ENCODE measurements at regions not wholly inside any gene's neighbourhood (a gene's known extent, or its start where the extent isn't known, plus 50 kb on each side); places are given as distances from the start of the nearest gene placed in this dataset.

DNA sequence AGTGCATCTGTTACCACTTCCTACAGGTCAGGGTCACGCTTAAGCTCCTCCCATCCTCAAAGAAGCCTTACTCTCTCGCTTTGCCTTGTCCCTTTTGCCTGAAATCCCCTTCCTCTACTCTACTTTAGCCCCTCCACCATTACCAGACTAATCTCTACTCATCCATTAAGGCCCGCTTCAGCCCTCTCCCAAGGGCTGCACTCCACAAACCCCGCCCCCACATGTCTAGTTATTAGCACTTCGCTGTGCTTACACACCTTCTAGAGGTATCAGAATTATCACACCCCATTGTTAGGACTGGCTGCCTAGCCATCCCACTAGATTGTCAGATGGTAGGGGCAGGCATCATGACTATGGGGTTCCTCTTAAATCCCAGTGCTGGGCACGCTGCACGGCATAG, 565.7 kb upstream of the WWC1 start:
- no peak for DNase-seq

- DNase-seq, result no peak
These were observed 564.8 kb upstream of the WWC1 start for GRCh38 chr5:167726642-167727041.

GRCh38 chr5:167730121-167730520, 561.3 kb upstream of the WWC1 start:
- DNase-seq, result no peak

GRCh38 chr5:167730656-167731055, 560.8 kb upstream of the WWC1 start:
- DNase-seq, result no peak

- no peak for DNase-seq
These were observed 559.5 kb upstream of the WWC1 start for GRCh38 chr5:167731951-167732350.

GRCh38 chr5:167732499-167732898, 558.9 kb upstream of the WWC1 start:
- no peak for DNase-seq

- DNase-seq, result no peak
These were observed 554.5 kb upstream of the WWC1 start for GRCh38 chr5:167736992-167737391.

GRCh38 chr5:167743695-167744464, 547.6 kb upstream of the WWC1 start:
- no peak for DNase-seq

GRCh38 chr5:167745868-167746267, 545.6 kb upstream of the WWC1 start:
- DNase-seq, result no peak

DNA sequence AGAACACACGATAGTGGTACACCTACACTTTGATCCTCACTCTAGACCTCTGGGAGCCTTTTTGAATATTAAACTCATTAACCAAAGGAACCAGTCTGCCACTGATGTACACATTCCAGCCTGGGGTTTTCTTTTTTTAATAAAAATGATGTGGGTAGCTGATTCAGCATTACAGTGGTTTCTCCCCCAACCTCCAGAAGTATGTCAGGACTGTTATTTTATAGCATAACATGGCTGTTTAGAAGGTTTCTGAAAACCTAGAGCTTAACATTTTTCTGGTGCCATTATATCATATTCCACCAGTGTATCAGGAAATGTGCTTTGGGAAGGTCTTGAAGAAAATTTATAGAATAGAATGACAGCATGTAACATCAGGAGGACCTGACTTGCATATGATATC, 540.9 kb upstream of the WWC1 start:
- DNase-seq, result no peak

- no peak for DNase-seq
These were observed 538.5 kb upstream of the WWC1 start for GRCh38 chr5:167752936-167753335.

DNA sequence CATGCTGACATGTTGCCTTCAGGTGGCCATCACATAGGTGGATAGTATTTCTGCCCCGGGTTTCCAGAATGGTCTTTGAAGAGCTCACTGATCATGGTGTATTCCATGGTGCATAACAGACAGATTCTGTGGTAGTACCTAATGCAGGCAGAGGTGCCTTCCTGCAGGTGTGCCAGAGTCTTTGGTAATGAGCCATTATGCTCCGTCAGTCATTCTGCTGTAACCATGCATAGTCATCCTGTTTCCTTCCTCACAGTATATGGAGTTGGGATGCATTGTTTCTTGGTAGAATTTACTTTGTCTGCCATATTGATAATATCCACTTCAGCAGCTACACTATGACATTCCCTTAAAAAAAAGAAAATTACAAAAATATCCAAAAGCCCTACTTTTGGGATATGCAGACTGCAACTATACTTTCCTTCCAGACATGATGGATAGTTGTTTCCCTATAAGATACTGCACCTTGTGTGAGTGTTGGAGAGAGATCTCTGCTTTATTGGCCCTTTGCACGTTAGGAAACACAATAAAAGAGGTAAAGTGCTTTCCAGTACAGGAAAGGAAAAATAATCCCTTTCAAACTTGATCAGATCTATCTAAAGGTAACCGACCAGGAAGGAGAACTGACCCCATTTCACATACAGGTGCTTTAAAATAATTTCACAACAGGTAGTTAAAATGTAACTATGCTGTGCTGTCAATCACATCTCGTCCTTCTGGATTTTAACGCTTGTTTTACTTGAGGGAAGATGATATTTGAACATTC, 537.5 kb upstream of the WWC1 start:
- no peak for DNase-seq

DNA sequence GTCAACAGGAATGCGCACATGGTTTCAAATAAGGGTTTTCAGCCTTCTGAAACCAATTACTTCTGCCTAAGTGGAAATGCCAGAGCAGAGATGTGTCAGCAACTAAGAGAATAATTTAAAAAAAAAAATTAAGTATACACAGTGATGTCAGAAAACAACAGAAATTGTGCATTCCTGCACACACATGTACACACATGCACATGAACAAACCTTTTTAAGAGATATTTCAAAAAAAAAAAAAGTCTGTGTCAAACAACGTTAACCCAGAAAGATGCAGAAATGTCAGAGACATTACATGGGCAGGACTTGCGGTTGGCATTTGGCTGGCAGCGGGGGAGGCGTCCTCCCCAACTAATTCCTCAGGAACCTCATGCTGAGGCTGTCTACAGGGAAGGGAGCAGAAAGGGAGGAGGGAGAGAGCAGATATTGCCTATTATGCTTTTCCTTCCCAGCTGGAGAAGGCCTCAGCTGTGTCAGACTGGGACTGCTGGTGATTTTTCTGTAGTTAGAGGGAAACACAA, 536.9 kb upstream of the WWC1 start:
- DNase-seq, result peak; percentile 52

- no peak for DNase-seq
These were observed 536.0 kb upstream of the WWC1 start for GRCh38 chr5:167755420-167755819.

DNA sequence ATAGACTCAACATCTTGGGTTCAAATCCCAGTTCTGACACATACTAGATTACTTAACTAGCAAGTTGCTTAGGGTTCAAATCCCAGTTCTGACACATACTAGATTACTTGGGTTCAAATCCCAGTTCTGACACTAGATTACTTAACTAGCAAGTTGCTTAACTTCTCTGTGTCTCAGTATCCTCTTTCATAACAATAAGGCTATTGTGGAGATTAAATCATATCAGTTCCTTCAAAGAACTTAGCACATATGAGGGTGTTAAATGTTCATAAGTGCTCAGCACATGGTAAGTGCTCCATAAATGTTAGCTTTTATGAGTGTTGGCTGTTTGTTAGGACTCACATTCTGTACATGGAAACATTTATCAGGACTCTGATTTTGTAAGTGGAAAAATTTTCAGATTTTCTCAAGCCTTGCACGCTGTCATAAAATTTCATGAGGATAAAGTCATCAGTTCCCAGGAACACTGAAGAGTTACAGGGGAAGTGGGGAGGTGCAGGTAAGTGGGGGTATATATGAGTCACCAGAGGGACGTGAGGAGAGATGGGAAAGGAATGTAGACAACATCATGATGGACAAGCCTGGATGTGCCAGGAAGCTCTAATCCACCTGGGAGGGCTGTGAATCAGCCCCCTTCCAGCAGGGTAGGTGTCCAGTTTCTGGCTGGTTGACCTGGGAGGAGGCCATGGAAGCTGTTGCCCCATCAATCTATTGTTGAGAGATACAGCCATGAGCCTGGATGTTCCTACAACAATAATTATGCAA, 532.2 kb upstream of the WWC1 start:
- DNase-seq, result no peak

DNA sequence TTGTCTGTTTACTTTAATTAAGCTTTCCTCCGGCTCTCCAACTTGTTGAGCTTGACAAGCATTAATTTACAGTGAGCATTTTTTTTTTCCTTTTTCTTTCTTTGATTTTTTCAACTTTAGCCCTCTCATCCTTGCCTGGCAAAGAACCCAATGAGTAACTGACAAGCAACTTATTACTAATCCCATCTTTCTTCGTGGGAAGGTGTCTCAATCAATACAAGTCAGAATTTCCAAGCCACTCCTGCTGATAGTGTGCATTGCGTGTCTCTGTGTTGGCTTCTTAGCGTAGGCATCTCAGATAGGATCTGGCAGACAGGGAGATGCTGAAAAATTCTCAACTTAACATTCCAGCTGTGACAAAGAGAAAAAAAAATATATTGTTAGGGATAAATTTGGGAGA, 527.7 kb upstream of the WWC1 start:
- DNase-seq, result no peak

DNA sequence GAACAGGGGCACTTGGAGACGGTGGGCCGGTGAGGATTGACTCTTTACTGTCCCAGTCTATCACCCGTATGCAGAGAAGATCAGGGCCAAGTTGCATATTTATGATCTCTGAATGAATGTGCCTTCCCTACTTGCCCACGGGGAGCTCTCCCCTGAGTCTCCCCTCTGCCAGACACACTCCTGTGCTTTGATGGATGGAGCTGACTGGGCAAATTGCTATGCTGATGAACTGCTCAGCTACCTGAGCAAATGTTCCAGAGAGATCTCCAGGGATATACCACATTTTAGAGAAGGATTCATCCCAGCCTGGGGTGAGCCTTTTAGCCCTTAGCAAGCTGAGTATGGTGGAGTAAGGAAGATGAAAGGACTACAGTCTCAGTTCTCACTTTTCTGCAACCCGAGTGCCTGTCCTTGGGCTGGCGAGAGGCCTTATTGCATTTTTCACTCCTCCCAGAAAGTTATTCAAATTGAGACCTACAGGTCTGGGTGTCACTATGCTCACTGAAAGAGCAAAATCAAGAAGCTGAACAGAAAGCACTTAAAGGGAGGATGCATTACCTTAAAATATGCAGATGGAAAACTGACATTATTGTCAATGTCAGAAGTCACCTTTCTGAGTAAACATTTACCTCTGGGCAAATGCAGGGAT, 526.7 kb upstream of the WWC1 start:
- no peak for DNase-seq

- DNase-seq, result no peak
These were observed 526.1 kb upstream of the WWC1 start for GRCh38 chr5:167765352-167765751.

DNA sequence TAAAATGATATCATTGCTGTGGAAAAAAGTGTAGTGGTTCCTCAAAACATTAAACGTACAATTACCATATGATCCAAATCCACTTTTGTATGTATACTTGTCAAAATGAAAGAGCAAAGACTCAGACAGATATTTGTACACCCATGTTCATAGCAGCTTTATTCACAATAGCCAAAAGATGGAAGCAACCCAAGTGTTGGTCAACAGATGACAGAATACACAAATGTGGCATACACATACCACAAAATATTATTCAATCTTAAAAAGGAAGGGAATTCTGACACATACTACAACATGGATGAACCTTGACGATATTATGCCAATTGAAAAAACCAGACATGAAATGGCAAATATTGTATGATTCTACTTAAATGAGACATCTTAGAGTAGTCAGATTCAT, 524.5 kb upstream of the WWC1 start:
- DNase-seq, result no peak

GRCh38 chr5:167767795-167768194, 523.6 kb upstream of the WWC1 start:
- DNase-seq, result no peak

DNA sequence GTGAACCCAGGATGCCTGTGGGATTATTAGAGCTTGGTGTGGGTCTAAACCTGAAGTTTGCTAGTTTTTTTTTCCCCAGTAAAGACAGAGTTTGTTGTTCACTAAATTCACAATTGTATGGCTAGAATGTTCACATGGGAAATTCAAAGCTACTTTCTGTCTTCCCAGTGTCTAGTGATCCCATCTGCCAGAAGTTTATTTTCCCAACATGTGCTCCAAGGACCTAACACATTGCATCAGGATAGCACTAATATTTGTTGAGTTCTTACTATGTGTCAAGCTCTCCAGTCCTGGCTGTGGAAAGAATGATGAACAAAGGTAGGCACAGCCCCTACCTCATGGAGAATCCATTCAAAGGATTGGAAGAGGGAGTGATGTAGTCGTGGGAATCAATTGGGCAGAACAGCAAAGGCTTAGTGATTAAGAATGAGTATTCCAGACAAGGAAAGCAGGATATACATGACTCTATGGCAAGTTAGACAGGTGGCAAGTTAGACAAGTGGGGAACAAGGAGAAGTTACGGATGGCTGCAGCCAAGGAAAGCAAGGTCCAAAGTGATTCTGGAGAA, 521.5 kb upstream of the WWC1 start:
- no peak for DNase-seq

DNA sequence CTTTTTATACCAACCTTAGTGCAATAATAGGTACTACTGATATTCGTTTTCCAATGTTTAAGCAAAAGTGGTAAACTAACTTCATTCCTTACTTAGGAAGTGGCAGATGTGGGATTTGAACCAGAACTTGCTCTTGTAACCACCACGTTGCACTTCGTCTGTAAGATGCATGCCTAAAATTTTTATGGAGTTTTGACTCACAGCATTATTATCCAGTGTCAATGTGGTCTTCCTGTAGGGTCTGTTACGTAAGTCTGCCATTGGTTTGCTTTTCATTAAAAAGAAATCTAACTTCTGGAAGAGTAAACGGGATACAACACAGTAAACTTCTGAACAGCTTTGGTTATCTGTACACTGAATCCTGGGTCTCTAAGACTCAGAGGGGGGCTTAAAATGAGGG, 521.0 kb upstream of the WWC1 start:
- DNase-seq, result no peak

- no peak for DNase-seq
These were observed 519.9 kb upstream of the WWC1 start for GRCh38 chr5:167771571-167771970.
